ENCODE measurements at regions not wholly inside any gene's neighbourhood (a gene's known extent, or its start where the extent isn't known, plus 50 kb on each side); places are given as distances from the start of the nearest gene placed in this dataset.
A peak's percentile ranks its signal among the peaks of the same experiment; 100 is the strongest.

- Histone ChIP-seq H3K27me3 (no peaks in the 10 kb centered on the region), H3K4me3 (no peak overlapping the region), H3K4me1 (peaks cover 2% of the 10 kb centered on the region; the same call in 1 of the 2 replicates), H3K9me3 (replicated peaks) (no peaks in the 10 kb centered on the region), H3K36me3 (no peaks in the 10 kb centered on the region), H3K27ac (no peak overlapping the region)
- peak in 1 of 2 experiments; percentile 33 for DNase-seq
Measured at GRCh38 chr11:130606781-130607511, 158.5 kb downstream of the ADAMTS15 start.

GRCh38 chr11:130608287-130608686 is 159.8 kb downstream of the ADAMTS15 start:
- H3K4me3 ChIP-seq = no peak overlapping the region
- H3K4me1 ChIP-seq = peaks cover 2% of the 10 kb centered on the region; the same call in 1 of the 2 replicates
- H3K27me3 ChIP-seq = no peaks in the 10 kb centered on the region
- DNase-seq = no peak
- H3K27ac ChIP-seq = no peak overlapping the region
- no peaks in the 10 kb centered on the region for H3K9me3 ChIP-seq (replicated peaks)
- no peaks in the 10 kb centered on the region for H3K36me3 ChIP-seq

- H3K27ac ChIP-seq = no peak overlapping the region
- H3K4me1 ChIP-seq = peaks cover 2% of the 10 kb centered on the region; the same call in 1 of the 2 replicates
- no peak for DNase-seq
- no peaks in the 10 kb centered on the region for H3K27me3 ChIP-seq
- no peaks in the 10 kb centered on the region for H3K9me3 ChIP-seq (replicated peaks)
- no peaks in the 10 kb centered on the region for H3K36me3 ChIP-seq
- H3K4me3 ChIP-seq = no peak overlapping the region
Measured at GRCh38 chr11:130609121-130610035, 160.9 kb downstream of the ADAMTS15 start.

GRCh38 chr11:130611791-130612251 is 163.4 kb downstream of the ADAMTS15 start:
- Histone ChIP-seq H3K27ac (no peak overlapping the region), H3K4me3 (no peak overlapping the region), H3K36me3 (no peaks in the 10 kb centered on the region), H3K9me3 (replicated peaks) (no peaks in the 10 kb centered on the region), H3K27me3 (no peaks in the 10 kb centered on the region), H3K4me1 (peaks cover 2% of the 10 kb centered on the region; the same call in 1 of the 2 replicates)
- no peak for DNase-seq

- Histone ChIP-seq H3K9me3 (replicated peaks) (no peaks in the 10 kb centered on the region), H3K27me3 (no peaks in the 10 kb centered on the region), H3K4me3 (no peak overlapping the region), H3K27ac (no peak overlapping the region), H3K36me3 (no peaks in the 10 kb centered on the region), H3K4me1 (no peaks in the 10 kb centered on the region; the same call in 1 of the 2 replicates)
- no peak for DNase-seq
Measured at GRCh38 chr11:130612291-130612851, 163.9 kb downstream of the ADAMTS15 start.

GRCh38 chr11:130613396-130613795 is 165.0 kb downstream of the ADAMTS15 start:
- Histone ChIP-seq H3K36me3 (no peaks in the 10 kb centered on the region), H3K9me3 (replicated peaks) (no peaks in the 10 kb centered on the region), H3K4me1 (no peaks in the 10 kb centered on the region), H3K4me3 (no peak overlapping the region), H3K27me3 (no peaks in the 10 kb centered on the region), H3K27ac (no peak overlapping the region)
- no peak for DNase-seq

GRCh38 chr11:130614591-130614990 is 166.1 kb downstream of the ADAMTS15 start:
- H3K4me3 ChIP-seq = no peak overlapping the region
- H3K4me1 ChIP-seq = no peaks in the 10 kb centered on the region
- no peak for DNase-seq
- H3K36me3 ChIP-seq = no peaks in the 10 kb centered on the region
- no peak overlapping the region for H3K27ac ChIP-seq
- H3K9me3 ChIP-seq (replicated peaks) = no peaks in the 10 kb centered on the region
- H3K27me3 ChIP-seq = no peaks in the 10 kb centered on the region

- no peak overlapping the region for H3K27ac ChIP-seq
Measured at GRCh38 chr11:130615561-130615960, 167.1 kb downstream of the ADAMTS15 start.

GRCh38 chr11:130616573-130616972 is 168.1 kb downstream of the ADAMTS15 start:
- Histone ChIP-seq H3K4me3 (no peak overlapping the region), H3K9me3 (replicated peaks) (no peaks in the 10 kb centered on the region), H3K4me1 (no peaks in the 10 kb centered on the region), H3K27me3 (no peaks in the 10 kb centered on the region), H3K27ac (no peak overlapping the region), H3K36me3 (no peaks in the 10 kb centered on the region)
- no peak for DNase-seq

More at GRCh38 chr11:130615561-130615960, 167.1 kb downstream of the ADAMTS15 start:
- Histone ChIP-seq H3K4me1 (no peaks in the 10 kb centered on the region), H3K36me3 (no peaks in the 10 kb centered on the region), H3K4me3 (no peak overlapping the region), H3K9me3 (replicated peaks) (no peaks in the 10 kb centered on the region), H3K27me3 (no peaks in the 10 kb centered on the region)
- no peak for DNase-seq

- H3K27ac ChIP-seq = no peak overlapping the region
- H3K4me1 ChIP-seq = no peaks in the 10 kb centered on the region
- H3K27me3 ChIP-seq = no peaks in the 10 kb centered on the region
- H3K9me3 ChIP-seq (replicated peaks) = no peaks in the 10 kb centered on the region
- H3K36me3 ChIP-seq = no peaks in the 10 kb centered on the region
- no peak for DNase-seq
- H3K4me3 ChIP-seq = no peak overlapping the region
Measured at GRCh38 chr11:130617001-130617400, 168.6 kb downstream of the ADAMTS15 start.

GRCh38 chr11:130620548-130620947 is 172.1 kb downstream of the ADAMTS15 start:
- H3K27me3 ChIP-seq = no peaks in the 10 kb centered on the region
- H3K27ac ChIP-seq = no peak overlapping the region
- no peak overlapping the region for H3K4me3 ChIP-seq
- H3K4me1 ChIP-seq = peaks cover 13% of the 10 kb centered on the region
- no peaks in the 10 kb centered on the region for H3K9me3 ChIP-seq (replicated peaks)
- no peaks in the 10 kb centered on the region for H3K36me3 ChIP-seq
- DNase-seq = no peak

- no peaks in the 10 kb centered on the region for H3K9me3 ChIP-seq (replicated peaks)
- no peak overlapping the region for H3K27ac ChIP-seq
- peaks cover 13% of the 10 kb centered on the region for H3K4me1 ChIP-seq
- no peaks in the 10 kb centered on the region for H3K36me3 ChIP-seq
- DNase-seq = no peak
- no peak overlapping the region for H3K4me3 ChIP-seq
- no peaks in the 10 kb centered on the region for H3K27me3 ChIP-seq
Measured at GRCh38 chr11:130622141-130622542, 173.7 kb downstream of the ADAMTS15 start.

- DNase-seq = peak; percentile 29 to 50
- no peaks in the 10 kb centered on the region for H3K9me3 ChIP-seq (replicated peaks)
- H3K4me3 ChIP-seq = no peak overlapping the region
- no peak overlapping the region for H3K27ac ChIP-seq
- H3K36me3 ChIP-seq = no peaks in the 10 kb centered on the region
- no peaks in the 10 kb centered on the region for H3K27me3 ChIP-seq
- H3K4me1 ChIP-seq = peaks cover 13% of the 10 kb centered on the region
Measured at GRCh38 chr11:130623670-130624668, 175.5 kb downstream of the ADAMTS15 start.

All from SJCRH30 (cell line).